A549 (cell line): ENCODE measurements at regions not wholly inside any gene's neighbourhood (a gene's known extent, or its start where the extent isn't known, plus 50 kb on each side); places are given as distances from the start of the nearest gene placed in this dataset.

Experiments
- BHLHE40 ChIP-seq: IDR thresholded peaks from 2 replicates; pipeline ENCODE4 v1.6.1; 2012; ENCODE audit warnings: low read depth, low read length, inconsistent platforms
- CEBPB ChIP-seq, 2 experiments: fragments of >200 bp in 1 of 2; sonication (Bioruptor Twin) in 1 of 2; formaldehyde crosslinking in 1 of 2; IDR thresholded peaks; 2 replicates each; pipeline ENCODE4 v1.6.1; 2012 to 2016
- CTCF ChIP-seq: fragments of >200 bp; sonication (Bioruptor Twin); formaldehyde crosslinking; IDR thresholded peaks from 3 replicates; pipeline ENCODE4 v1.5.1; 2016
- EP300 ChIP-seq, 2 experiments: fragments of >200 bp; sonication (Bioruptor Twin); formaldehyde crosslinking; IDR thresholded peaks; 2 replicates in 1 of 2; 3 replicates in 1 of 2; pipeline ENCODE4 v1.6.1; 2016 to 2017
- MAX ChIP-seq: IDR thresholded peaks from 2 replicates; pipeline ENCODE4 v1.6.1; 2012
- MYC ChIP-seq: IDR thresholded peaks from 2 replicates; pipeline ENCODE4 v1.6.1; 2012; ENCODE audit warnings: mild to moderate bottlenecking, inconsistent platforms, low read length, improper control_type of control experiment, borderline replicate concordance
- NPAS2 ChIP-seq: fragments of 250-450 bp; sonication (Bioruptor Pico); IDR thresholded peaks from 2 replicates; pipeline ENCODE4 v1.8.0; 2022; ENCODE audit warnings: mild to moderate bottlenecking, moderate library complexity, borderline replicate concordance
- POLR2A ChIP-seq: IDR thresholded peaks from 2 replicates; pipeline ENCODE4 v1.6.1; 2012; ENCODE audit warnings: mild to moderate bottlenecking, low read length
- TP53 ChIP-seq: fragments of 250-450 bp; sonication (Bioruptor Pico); IDR thresholded peaks from 2 replicates; pipeline ENCODE4 v1.5.0; 2021; ENCODE audit warnings: mild to moderate bottlenecking, moderate library complexity
- TF ChIP-seq, protein P1 (sequence below): fragments of 150-350 bp; IDR thresholded peaks from 2 replicates; pipeline ENCODE4 v1.6.1; 2014; ENCODE audit warnings: low read depth, mild to moderate bottlenecking, low read length

DNA sequence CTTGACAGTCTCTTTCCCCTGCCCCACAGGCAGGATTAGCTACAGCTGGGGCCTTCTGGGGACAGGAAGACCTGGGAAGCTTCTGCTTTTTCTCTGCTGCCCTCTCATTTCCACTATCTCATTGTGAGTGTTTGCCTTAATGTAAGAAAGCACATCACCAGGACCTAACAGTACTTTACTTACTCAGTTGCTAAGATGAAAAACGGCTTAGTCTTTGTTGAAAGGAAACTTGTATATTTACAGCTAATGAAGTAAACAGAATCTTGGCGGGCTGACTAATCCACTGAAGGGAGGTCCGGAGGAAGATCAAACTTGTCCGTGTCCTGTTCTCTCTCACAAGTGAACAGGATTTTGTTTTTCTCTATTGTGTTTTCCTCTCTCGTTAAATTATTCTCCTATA is 128.6 kb downstream of the SOD2 start:
- no peak for TF ChIP-seq BHLHE40
- TF ChIP-seq POLR2A = no peak
- no peak for TF ChIP-seq CTCF
- TF ChIP-seq TP53 (CRISPR knock-in tag) = no peak
- no peak for TF ChIP-seq EP300 (IDR thresholded peaks at IDR 0.05)
- TF ChIP-seq CEBPB (IDR thresholded peaks at IDR 0.05) = no peak
- no peak for TF ChIP-seq MAX
- TF ChIP-seq MYC = no peak
- TF ChIP-seq, protein P1, sequence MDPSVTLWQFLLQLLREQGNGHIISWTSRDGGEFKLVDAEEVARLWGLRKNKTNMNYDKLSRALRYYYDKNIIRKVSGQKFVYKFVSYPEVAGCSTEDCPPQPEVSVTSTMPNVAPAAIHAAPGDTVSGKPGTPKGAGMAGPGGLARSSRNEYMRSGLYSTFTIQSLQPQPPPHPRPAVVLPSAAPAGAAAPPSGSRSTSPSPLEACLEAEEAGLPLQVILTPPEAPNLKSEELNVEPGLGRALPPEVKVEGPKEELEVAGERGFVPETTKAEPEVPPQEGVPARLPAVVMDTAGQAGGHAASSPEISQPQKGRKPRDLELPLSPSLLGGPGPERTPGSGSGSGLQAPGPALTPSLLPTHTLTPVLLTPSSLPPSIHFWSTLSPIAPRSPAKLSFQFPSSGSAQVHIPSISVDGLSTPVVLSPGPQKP = no peak
- no peak for TF ChIP-seq NPAS2 (CRISPR knock-in tag)
